Astrocyte of the hippocampus (primary cell): ENCODE measurements at regions not wholly inside any gene's neighbourhood (a gene's known extent, or its start where the extent isn't known, plus 50 kb on each side); places are given as distances from the start of the nearest gene placed in this dataset.
"Not testable (repeated sequence)": the region's sequence is repeated elsewhere in the genome, so short reads cannot be mapped to it uniquely, and the experiment has no call there.

Experiments
- DNase-seq: peaks from one replicate; pipeline ENCODE4 v3.0.0; 2011; ENCODE audit warnings: low read depth, low spot score

- DNase-seq = no peak
Observed at GRCh38 chr9:22650145-22650544, 203.5 kb downstream of the DMRTA1 start.

GRCh38 chr9:22650946-22651345 is 204.3 kb downstream of the DMRTA1 start:
- no peak for DNase-seq

- DNase-seq = peak; percentile 1
Observed at GRCh38 chr9:22654833-22655232, 208.2 kb downstream of the DMRTA1 start.

GRCh38 chr9:22657713-22658112 is 211.1 kb downstream of the DMRTA1 start:
- no peak for DNase-seq

GRCh38 chr9:22658484-22658883 is 211.9 kb downstream of the DMRTA1 start:
- DNase-seq = not testable (repeated sequence)

GRCh38 chr9:22682536-22682935 is 235.9 kb downstream of the DMRTA1 start:
- DNase-seq = no peak

GRCh38 chr9:22682961-22683699 is 236.5 kb downstream of the DMRTA1 start:
- peak; percentile 15 for DNase-seq

- peak; percentile 10 for DNase-seq
Observed at GRCh38 chr9:22683700-22684075, 237.1 kb downstream of the DMRTA1 start.

- DNase-seq = no peak
Observed at GRCh38 chr9:22693156-22693555, 246.5 kb downstream of the DMRTA1 start.

GRCh38 chr9:22700171-22700570 is 253.5 kb downstream of the DMRTA1 start:
- no peak for DNase-seq

- no peak for DNase-seq
Observed at GRCh38 chr9:22718653-22719052, 272.0 kb downstream of the DMRTA1 start.

- DNase-seq = no peak
Observed at GRCh38 chr9:22722492-22722891, 275.9 kb downstream of the DMRTA1 start.

GRCh38 chr9:22731786-22732185 is 285.2 kb downstream of the DMRTA1 start:
- DNase-seq = no peak

- DNase-seq = no peak
Observed at GRCh38 chr9:22739712-22740111, 293.1 kb downstream of the DMRTA1 start.

- DNase-seq = no peak
Observed at GRCh38 chr9:22740781-22741180, 294.2 kb downstream of the DMRTA1 start.

GRCh38 chr9:22742401-22742800 is 295.8 kb downstream of the DMRTA1 start:
- DNase-seq = no peak

- DNase-seq = no peak
Observed at GRCh38 chr9:22773501-22774220, 327.0 kb downstream of the DMRTA1 start.

- no peak for DNase-seq
Observed at GRCh38 chr9:22790329-22790728, 343.7 kb downstream of the DMRTA1 start.

GRCh38 chr9:22808876-22809275 is 362.3 kb downstream of the DMRTA1 start:
- DNase-seq = no peak

- DNase-seq = no peak
Observed at GRCh38 chr9:22809371-22809770, 362.7 kb downstream of the DMRTA1 start.

GRCh38 chr9:22813529-22813928 is 366.9 kb downstream of the DMRTA1 start:
- peak; percentile 39 for DNase-seq

- DNase-seq = no peak
Observed at GRCh38 chr9:22815246-22815645, 368.6 kb downstream of the DMRTA1 start.

GRCh38 chr9:22817181-22817580 is 370.6 kb downstream of the DMRTA1 start:
- peak; percentile 66 for DNase-seq
